GM19438 (cell line): ENCODE measurements at regions not wholly inside any gene's neighbourhood (a gene's known extent, or its start where the extent isn't known, plus 50 kb on each side); places are given as distances from the start of the nearest gene placed in this dataset.
"Not testable (repeated sequence)": the region's sequence is repeated elsewhere in the genome, so short reads cannot be mapped to it uniquely, and the experiment has no call there.

Experiments used
- ATAC-seq: cut with Tn5 transposase; IDR thresholded peaks from one replicate; pipeline ENCODE4 v1.9.1; 2021; ENCODE audit warnings: low read depth; ENCODE audit not compliant: unreplicated experiment

- no peak for ATAC-seq
Observed at GRCh38 chr15:99481113-99481950, 84.5 kb upstream of the MEF2A start.

DNA sequence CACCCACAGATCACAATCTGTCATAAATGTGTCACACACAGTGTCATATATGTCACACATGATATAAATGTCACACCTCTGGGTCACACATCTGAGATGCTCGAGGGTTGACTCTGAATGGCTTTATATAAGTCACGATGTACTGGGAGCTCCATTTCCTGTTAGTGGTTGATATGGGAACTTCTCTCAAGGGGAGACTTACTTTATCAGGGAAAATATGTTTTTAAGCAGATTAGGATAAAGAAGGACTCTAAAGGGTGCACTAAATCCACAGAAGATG, 83.9 kb upstream of the MEF2A start:
- no peak for ATAC-seq

GRCh38 chr15:99482993-99483392, 82.8 kb upstream of the MEF2A start:
- no peak for ATAC-seq

DNA sequence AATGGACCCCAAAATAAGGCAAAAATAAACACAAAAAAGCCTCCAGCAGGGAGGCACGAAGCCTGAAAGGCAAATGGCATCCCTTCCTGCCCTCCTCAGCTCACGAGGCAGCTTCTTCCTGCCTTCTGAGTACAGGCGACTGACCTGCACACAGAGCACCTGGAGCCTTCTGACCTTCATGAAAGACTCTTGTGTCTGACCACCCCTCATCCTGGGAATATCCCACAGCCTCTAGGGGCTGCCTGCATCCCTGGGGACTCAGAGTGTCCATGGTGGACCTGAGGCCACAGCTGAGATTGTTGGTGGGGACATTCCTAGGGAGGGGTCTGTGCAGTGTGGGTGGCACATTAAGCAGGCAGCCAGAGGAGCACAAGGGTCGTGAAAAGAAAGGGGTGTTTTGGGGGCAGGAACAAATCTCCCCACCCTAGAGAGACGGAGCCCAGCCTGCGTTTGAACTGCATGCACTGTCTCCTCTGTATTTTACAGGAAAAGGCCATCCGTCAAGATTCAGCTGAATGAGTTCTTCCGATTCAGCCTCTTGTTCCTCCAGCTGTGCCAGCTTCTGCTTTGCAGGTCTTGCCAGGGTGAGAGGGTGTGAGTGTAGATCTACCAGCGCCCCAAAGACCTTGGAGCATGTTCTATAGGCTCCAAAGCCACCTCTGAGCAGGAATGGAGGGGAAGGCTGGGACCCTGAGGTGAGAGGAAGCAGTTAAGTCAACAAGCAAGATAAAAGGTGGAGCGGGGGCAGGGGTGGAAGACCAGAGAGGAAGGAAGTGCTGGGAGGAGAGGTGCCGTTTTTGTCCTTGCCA, 80.4 kb upstream of the MEF2A start:
- no peak for ATAC-seq

DNA sequence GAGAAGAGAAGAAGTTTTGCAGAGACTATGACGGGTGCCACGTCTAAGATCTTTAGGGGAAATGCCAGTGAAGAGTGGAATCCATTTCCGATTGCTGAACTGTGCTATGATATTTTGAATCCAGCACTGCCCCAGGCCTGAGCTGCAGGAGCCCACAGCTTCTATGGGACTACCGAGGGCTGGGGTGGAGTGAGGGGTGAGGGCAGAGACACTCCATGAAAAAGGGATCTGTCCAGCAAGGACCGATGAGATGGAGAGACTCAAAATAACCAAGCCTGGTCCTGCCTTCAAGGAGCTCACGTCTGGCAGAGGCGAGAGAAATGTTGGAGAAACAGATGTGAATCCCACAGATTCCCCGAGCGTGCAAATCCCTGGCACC, 79.8 kb upstream of the MEF2A start:
- no peak for ATAC-seq

- no peak for ATAC-seq
Observed at GRCh38 chr15:99486371-99487336, 79.1 kb upstream of the MEF2A start.

DNA sequence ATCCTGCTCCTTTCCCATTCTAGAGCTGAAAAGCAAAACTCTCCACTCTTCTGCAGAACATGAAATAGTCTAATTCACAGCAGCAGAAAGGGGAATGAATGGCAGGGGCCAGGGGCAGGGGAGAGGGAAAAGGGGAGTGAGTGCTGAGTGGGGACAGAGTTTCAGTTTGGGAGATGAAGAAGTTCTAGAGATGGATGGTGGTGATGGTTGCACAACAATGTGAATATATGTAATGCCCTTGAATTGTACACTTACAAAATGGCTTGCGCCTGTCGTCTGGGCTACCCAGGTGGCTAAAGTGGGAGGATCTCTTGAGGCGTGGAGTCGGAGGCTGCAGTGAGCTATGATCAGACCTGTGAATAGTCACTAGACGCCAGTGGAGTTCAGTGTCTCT, 78.5 kb upstream of the MEF2A start:
- no peak for ATAC-seq

DNA sequence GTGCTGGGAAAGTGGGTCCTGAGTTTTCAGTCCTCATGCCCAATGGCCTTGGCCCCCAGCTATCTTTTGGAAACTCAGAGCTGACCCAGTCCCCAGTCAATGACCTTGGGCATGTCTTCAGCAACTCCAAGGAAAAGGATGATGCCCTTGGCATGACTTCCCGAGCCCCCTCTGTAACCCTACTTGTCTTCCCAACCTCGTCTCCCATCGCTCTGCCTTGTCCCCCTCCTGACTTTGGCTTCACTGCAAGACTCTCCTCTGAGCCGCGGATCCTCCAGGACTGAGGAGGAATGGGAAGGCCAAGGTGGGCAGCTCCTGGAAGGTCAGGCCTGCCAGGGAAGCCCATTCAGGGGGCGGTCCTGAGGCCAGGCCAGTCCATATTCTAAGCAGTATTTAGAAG, 73.5 kb upstream of the MEF2A start:
- ATAC-seq, result no peak

DNA sequence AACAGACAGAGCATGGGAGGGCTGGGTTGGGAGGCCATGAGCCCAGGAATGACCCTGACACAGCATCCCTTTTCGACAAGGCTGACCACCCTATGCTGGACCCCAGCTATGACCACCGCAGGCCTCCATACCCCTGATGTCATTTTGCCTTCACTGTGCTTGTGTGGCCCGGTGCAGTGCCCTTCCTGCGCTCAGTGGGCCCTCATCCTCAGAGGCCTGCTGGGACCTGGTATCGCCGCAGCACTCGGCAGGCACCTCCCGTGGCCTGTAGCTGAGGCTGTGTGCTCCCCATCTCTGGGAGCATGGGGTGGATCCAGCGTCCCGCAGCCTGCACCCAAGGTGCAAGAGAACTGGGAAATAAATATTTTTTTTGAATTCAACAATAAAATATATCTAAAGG, 73.1 kb upstream of the MEF2A start:
- no peak for ATAC-seq

GRCh38 chr15:99493461-99493860, 72.3 kb upstream of the MEF2A start:
- ATAC-seq, result no peak

GRCh38 chr15:99494536-99495233, 71.1 kb upstream of the MEF2A start:
- not testable (repeated sequence) for ATAC-seq

DNA sequence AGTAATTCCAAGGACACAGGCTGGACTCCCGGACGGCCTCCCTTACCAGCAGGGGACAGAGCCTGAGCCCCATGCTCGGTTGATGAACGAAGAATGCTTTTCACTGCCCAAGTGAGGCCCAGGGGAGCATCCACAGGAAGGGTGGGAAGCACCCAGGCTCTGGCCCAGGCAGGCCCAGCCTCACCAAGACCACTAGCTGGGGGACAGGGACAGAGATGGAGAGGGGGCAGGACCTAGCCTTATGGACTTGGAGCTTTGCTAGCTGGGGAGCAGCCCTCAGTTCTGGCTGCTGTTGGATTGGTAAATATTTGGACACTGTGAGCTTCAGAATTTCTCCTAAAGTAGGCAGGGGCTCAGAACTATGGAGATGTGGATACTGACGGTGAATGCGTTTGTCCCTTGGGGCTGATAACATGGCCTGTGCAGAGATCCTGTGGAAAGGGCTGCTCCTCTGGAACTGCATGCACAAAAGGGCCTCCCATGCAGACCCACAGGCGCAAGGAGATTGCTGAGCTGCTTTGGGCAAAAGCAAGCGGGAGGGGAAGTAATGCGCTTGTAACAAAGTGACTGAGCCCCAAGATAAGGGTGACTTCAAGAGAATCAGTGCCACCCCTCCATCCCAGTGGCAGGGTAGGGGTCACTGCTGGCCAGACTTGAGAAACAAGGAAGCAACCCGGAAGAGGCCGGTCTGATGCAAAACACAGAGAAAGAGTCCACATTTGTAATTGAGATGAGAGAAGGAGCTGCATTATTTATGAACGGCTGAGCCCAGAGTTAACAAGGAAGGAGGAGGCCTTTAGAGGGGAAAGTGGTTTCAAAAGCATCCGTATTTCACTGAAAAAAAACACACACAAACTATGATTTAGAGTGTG, 70.1 kb upstream of the MEF2A start:
- ATAC-seq, result peak; percentile 60

- ATAC-seq, result no peak
Observed at GRCh38 chr15:99496302-99496629, 69.5 kb upstream of the MEF2A start.

DNA sequence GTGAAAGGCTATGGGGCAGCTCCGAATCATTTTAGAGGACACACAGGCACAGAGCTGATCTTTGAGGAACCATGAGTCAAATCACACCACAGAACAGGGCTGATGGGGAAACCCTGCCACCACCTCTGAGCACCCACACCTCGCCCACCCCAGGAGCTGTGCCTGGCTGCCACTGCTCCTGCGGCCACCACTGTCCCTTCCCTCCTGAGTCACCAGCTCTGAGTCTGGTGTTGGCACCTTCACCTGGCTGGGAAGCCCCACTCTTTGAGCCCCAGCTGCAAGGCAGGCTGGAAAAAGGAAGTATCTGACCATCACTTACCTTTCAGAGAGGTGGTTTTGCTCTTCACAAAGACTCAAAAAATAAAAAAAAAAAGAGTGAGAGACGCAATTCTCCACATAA, 63.6 kb upstream of the MEF2A start:
- no peak for ATAC-seq

DNA sequence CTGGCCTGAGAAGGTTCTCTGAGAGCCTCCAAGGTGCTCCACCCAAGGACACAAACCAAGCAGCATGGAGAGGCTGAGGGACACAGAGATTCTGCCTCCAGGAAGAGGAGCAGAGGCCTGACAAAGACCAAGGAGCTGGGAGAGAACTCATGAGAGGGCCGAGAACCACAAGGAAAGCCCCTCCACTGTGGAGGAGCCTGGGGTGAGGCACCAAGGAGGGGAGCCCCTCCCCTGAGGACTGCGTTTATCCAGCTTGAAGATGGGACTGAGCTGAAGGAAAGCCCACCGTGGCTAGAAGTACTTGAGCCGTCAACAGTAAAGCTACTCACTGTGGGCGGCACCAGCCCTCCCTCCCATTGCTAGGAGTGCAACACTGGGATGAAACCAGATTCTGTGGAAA, 63.1 kb upstream of the MEF2A start:
- ATAC-seq, result no peak

DNA sequence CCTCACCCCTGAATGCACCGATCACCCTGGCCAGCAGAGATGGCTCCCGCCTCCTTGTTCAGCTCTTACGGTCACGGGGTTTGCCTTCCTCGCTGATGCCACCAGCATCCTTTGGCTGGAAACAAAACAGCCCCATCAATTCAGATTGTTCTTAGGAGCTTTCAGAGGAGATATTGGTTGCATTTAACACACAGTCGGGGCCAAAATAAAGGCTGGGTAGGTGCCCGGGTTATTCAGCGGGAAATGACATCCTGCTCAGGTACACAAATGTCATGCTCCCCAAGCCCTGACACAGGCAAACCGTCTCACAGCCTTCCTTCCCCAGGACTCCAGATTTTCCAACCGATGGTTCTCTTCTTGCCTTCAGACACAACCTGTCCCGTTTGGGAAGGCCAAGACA, 62.4 kb upstream of the MEF2A start:
- no peak for ATAC-seq

- ATAC-seq, result peak; percentile 7
Observed at GRCh38 chr15:99504071-99504822, 61.5 kb upstream of the MEF2A start.

DNA sequence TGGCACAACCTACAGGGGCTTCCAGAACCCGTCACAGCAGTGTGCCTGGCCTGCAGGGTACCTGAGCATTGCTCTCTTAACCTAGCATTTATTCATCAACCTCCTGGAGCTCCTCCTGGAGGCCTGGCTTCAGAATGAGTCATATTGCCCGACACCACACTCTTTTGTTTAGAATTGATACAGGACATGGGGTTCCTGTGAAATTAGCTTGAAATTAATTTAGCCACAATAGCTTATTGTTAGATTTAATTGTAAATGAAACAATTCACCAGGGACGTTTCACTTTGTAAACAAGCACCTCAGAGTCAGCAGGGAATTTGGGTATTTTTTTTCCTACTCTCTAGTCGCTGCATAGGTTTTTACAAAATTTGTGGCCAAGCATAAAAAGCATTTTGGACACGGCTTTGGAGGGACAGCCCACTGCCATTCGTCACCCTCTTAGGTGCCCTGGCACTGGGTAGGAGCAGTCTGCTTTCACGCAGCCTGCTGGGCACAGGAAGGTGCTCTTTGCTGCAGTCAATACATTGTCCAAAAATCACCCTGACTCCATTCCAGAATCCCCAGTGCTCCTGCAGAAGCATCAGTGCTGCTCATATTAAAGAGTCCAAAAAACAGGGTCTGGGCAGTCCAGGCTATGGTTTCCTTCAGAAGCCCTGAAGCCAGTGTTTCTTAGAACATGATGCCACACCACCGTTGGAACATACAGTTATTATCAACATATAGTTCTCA, 60.8 kb upstream of the MEF2A start:
- ATAC-seq, result peak; percentile 42
